Mesenchymal stem cell (in vitro differentiated cells and primary cell): ENCODE measurements at regions not wholly inside any gene's neighbourhood (a gene's known extent, or its start where the extent isn't known, plus 50 kb on each side); places are given as distances from the start of the nearest gene placed in this dataset.
A peak's percentile ranks its signal among the peaks of the same experiment; 100 is the strongest.

Experiments
- DNase-seq: peaks from one replicate; pipeline ENCODE4 v3.0.0-alpha.2; 2013
- H2AFZ ChIP-seq: one replicate; pipeline ENCODE4 v1.6.1; 2013; ENCODE audit warnings: low read depth, mild to moderate bottlenecking, control low read depth, inconsistent platforms, low read length, moderate library complexity
- H2AK5ac ChIP-seq: 2 replicates; pipeline ENCODE4 v1.6.1; 2013; ENCODE audit warnings: low read length, moderate library complexity, mild to moderate bottlenecking, inconsistent platforms; ENCODE audit not compliant: severe bottlenecking
- H2BK120ac ChIP-seq: one replicate; pipeline ENCODE4 v1.6.1; 2013; ENCODE audit warnings: low read depth, mild to moderate bottlenecking, inconsistent platforms, low read length, moderate library complexity
- H2BK12ac ChIP-seq, 2 experiments: one replicate each; pipeline ENCODE4 v1.6.1; 2013; ENCODE audit warnings: inconsistent platforms in 2 of 2, low read length in 2 of 2, mild to moderate bottlenecking in 2 of 2, moderate library complexity in 2 of 2, control low read depth in 1 of 2
- H2BK15ac ChIP-seq: one replicate; pipeline ENCODE4 v1.6.1; 2013; ENCODE audit warnings: mild to moderate bottlenecking, low read depth, inconsistent platforms; ENCODE audit not compliant: poor library complexity, severe bottlenecking
- H2BK5ac ChIP-seq: 2 replicates; pipeline ENCODE4 v1.6.1; 2013; ENCODE audit warnings: low read depth, mild to moderate bottlenecking, low read length, control low read depth, inconsistent platforms; ENCODE audit not compliant: poor library complexity, severe bottlenecking
- H3K14ac ChIP-seq, 2 experiments: one replicate each; pipeline ENCODE4 v1.6.1; 2013; ENCODE audit warnings: inconsistent platforms in 2 of 2, low read length in 2 of 2, control low read depth in 1 of 2, mild to moderate bottlenecking in 1 of 2, moderate library complexity in 1 of 2
- H3K18ac ChIP-seq, 2 experiments: one replicate each; pipeline ENCODE4 v1.6.1; 2013; ENCODE audit warnings: inconsistent platforms in 2 of 2, low read length in 2 of 2, control low read depth in 1 of 2, low read depth in 1 of 2, mild to moderate bottlenecking in 1 of 2
- H3K23ac ChIP-seq, 2 experiments: one replicate each; pipeline ENCODE4 v1.6.1; 2013; ENCODE audit warnings: inconsistent platforms in 2 of 2, low read length in 2 of 2, mild to moderate bottlenecking in 2 of 2, moderate library complexity in 2 of 2, control low read depth in 1 of 2
- H3K27ac ChIP-seq: 2 replicates; pipeline ENCODE4 v1.5.1; 2013; ENCODE audit warnings: mild to moderate bottlenecking, moderate library complexity, low read length, control low read depth, inconsistent platforms; ENCODE audit not compliant: poor library complexity, severe bottlenecking
- H3K27me3 ChIP-seq, 2 experiments: 2 replicates each; pipeline versions ENCODE4 v1.6.1 to v1.7.0; 2013; ENCODE audit warnings: low read length in 2 of 2, mild to moderate bottlenecking in 2 of 2, moderate library complexity in 2 of 2, control low read depth in 1 of 2, inconsistent platforms in 1 of 2; ENCODE audit not compliant: control insufficient read depth in 1 of 2, insufficient read depth in 1 of 2
- H3K36me3 ChIP-seq, 2 experiments: 2 replicates each; pipeline versions ENCODE4 v1.6.1 to v1.7.0; 2013; ENCODE audit warnings: low read length in 2 of 2, control low read depth in 1 of 2, inconsistent platforms in 1 of 2, low read depth in 1 of 2, mild to moderate bottlenecking in 1 of 2; ENCODE audit not compliant: insufficient read depth in 2 of 2, control insufficient read depth in 1 of 2
- H3K4ac ChIP-seq, 2 experiments: one replicate each; pipeline ENCODE4 v1.6.1; 2013; ENCODE audit warnings: inconsistent platforms in 2 of 2, low read length in 2 of 2, mild to moderate bottlenecking in 2 of 2, moderate library complexity in 2 of 2, control low read depth in 1 of 2, low read depth in 1 of 2
- H3K4me1 ChIP-seq: 2 replicates; pipeline ENCODE4 v1.6.1; 2013; ENCODE audit warnings: low read depth, low read length, control low read depth; ENCODE audit not compliant: control insufficient read depth, insufficient read depth
- H3K4me2 ChIP-seq: 2 replicates; pipeline ENCODE4 v1.6.1; 2013; ENCODE audit warnings: low read length, mild to moderate bottlenecking, inconsistent platforms; ENCODE audit not compliant: poor library complexity, severe bottlenecking
- H3K4me3 ChIP-seq, 2 experiments: 2 replicates each; pipeline versions ENCODE4 v1.5.1 to v1.7.0; 2013; ENCODE audit warnings: low read length in 2 of 2, mild to moderate bottlenecking in 2 of 2, control low read depth in 1 of 2, low read depth in 1 of 2; ENCODE audit not compliant: insufficient read depth in 1 of 2
- H3K79me1 ChIP-seq: replicated peaks from 2 replicates; pipeline ENCODE4 v1.6.1; 2013; ENCODE audit warnings: mild to moderate bottlenecking, control low read depth, low read length, inconsistent platforms; ENCODE audit not compliant: poor library complexity, severe bottlenecking
- H3K9ac ChIP-seq: 2 replicates; pipeline ENCODE4 v1.7.0; 2013; ENCODE audit warnings: mild to moderate bottlenecking, low read length, moderate library complexity
- H3K9me3 ChIP-seq: 2 replicates; pipeline ENCODE4 v1.7.0; 2013; ENCODE audit warnings: mild to moderate bottlenecking, low read length; ENCODE audit not compliant: control insufficient read depth
- H4K8ac ChIP-seq: one replicate; pipeline ENCODE4 v1.6.1; 2013; ENCODE audit warnings: inconsistent platforms, mild to moderate bottlenecking, low read length, moderate library complexity
- H4K91ac ChIP-seq: one replicate; pipeline ENCODE4 v1.6.1; 2013; ENCODE audit warnings: mild to moderate bottlenecking, low read length, inconsistent platforms
- WGBS: methylation state at CpG from one replicate; pipeline ENCODE4 v1.1.7; 2013; ENCODE audit warnings: mixed read lengths; 5-methylcytosine and 5-hydroxymethylcytosine counted together

DNA sequence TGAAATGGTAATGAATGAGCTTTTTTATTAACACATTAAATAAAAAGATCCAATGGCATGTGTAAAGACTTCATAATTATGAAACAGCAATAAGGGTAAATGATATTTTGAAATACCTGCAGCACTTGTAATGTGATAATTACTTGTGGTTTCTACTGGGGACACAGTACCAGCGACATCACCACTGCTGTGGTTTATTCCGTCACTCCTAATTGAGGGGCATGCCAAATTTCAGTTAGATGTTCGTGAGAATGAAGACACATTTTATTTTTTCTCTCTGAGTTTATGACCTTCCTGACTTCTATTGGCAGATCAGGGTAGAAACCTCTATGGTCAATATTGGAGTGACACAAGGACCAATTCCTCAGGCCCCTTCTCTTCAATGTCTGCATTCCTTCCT is 131.9 kb upstream of the XYLT1 start:
- H3K4me2 ChIP-seq = no peak overlapping the region
- no peak overlapping the region for H2BK12ac ChIP-seq
- no peak overlapping the region for H3K9ac ChIP-seq
- H2AFZ ChIP-seq = no peak overlapping the region
- no peak overlapping the region for H3K14ac ChIP-seq
- H2BK15ac ChIP-seq = no peak overlapping the region
- no peak overlapping the region for H3K18ac ChIP-seq
- no peak overlapping the region for H2BK120ac ChIP-seq
- H2BK5ac ChIP-seq = no peak overlapping the region
- H4K91ac ChIP-seq = no peak overlapping the region
- H3K27ac ChIP-seq = no peak overlapping the region
- no peak overlapping the region for H3K4ac ChIP-seq
- no peak for DNase-seq
- H3K79me1 ChIP-seq = no peaks in the 10 kb centered on the region
- whole genome bisulfite sequencing = 71% methylated on average over 2 of the region's 3 CpGs
- H3K36me3 ChIP-seq = no peaks in the 10 kb centered on the region
- no peak overlapping the region for H3K4me3 ChIP-seq
- peaks cover 0 to 4% of the 10 kb centered on the region in 2 experiments for H3K27me3 ChIP-seq
- peaks cover 37% of the 10 kb centered on the region for H3K9me3 ChIP-seq
- H3K4me1 ChIP-seq = no peaks in the 10 kb centered on the region
- no peak overlapping the region for H3K23ac ChIP-seq
- H2AK5ac ChIP-seq = no peak overlapping the region
- H4K8ac ChIP-seq = no peak overlapping the region

DNA sequence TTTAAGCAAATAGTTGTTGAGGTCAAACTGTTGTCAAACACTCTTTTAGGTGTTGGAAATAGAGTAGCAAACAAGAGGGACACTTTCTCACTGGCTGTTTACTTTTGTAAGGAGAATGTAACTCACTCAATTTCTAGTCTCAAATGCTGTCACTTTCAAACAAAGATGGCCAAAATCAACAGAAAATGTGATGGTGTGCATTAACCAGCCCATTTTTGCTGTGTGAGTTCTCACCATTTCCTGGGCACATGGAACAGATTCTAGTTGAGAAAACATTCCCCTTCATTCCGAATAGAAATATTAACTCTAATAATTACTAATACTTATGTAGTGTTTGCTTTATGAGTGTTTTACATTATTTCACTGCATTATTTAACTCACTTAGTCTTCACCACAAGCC is 128.2 kb upstream of the XYLT1 start:
- WGBS = no CpG with 5 or more reads among the region's 1 CpG
- H2BK5ac ChIP-seq = no peak overlapping the region
- no peak overlapping the region for H3K4me2 ChIP-seq
- H4K8ac ChIP-seq = no peak overlapping the region
- DNase-seq = no peak
- H2BK15ac ChIP-seq = no peak overlapping the region
- H4K91ac ChIP-seq = no peak overlapping the region
- no peak overlapping the region for H3K23ac ChIP-seq
- H3K14ac ChIP-seq = no peak overlapping the region
- H3K79me1 ChIP-seq = no peaks in the 10 kb centered on the region
- no peaks in the 10 kb centered on the region for H3K36me3 ChIP-seq
- no peaks in the 10 kb centered on the region for H3K4me1 ChIP-seq
- no peak overlapping the region for H2AK5ac ChIP-seq
- H3K4ac ChIP-seq = no peak overlapping the region
- no peak overlapping the region for H3K27ac ChIP-seq
- peaks cover 48% of the 10 kb centered on the region for H3K9me3 ChIP-seq
- H3K9ac ChIP-seq = no peak overlapping the region
- H2AFZ ChIP-seq = no peak overlapping the region
- no peak overlapping the region for H2BK12ac ChIP-seq
- H3K18ac ChIP-seq = no peak overlapping the region
- no peak overlapping the region for H3K4me3 ChIP-seq
- H2BK120ac ChIP-seq = no peak overlapping the region
- H3K27me3 ChIP-seq = no peaks in the 10 kb centered on the region

DNA sequence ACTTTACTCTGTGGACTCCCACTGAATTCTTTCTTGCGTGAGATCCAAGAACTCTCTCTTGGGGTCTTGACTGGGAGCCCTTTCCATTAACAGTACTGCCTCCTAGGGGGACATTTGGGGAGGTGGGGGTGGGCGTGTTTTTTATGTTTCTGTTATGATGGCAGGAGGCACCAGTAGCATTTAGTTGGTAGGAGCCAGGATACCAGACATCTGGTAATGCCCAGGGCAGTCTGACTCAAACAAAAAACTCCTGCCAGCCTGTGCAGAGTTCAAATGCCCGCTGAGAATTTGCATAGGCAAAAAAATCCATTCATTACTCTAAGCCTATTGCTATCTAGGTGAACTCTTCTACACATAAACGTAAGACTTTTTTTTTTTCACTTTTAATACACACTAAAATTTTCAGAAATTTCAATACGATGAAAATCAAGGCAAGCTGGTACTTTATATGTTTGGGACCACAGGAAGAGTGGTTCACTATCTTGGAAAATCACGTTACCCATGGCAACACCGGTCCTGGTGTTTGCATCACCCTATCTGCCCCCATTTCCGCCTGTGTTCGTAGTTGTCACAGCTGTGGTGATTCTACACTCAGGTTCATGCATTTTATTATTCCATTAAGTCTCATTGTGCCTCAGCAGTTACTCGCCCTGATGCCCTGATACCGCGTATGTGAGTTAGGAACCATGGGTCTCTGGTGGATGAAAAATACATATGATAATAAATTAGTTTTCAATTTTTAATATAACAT is 121.1 kb upstream of the XYLT1 start:
- no peak for DNase-seq
- Histone ChIP-seq H3K4me3 (peak overlapping the region in 1 of 2 experiments; percentile 3), H3K4ac (no peak overlapping the region), H2BK120ac (no peak overlapping the region), H2BK15ac (no peak overlapping the region), H2BK5ac (no peak overlapping the region), H3K9ac (peak overlapping the region; percentile 46), H3K4me1 (no peaks in the 10 kb centered on the region), H3K18ac (no peak overlapping the region), H3K79me1 (no peaks in the 10 kb centered on the region), H4K91ac (no peak overlapping the region), H3K27me3 (no peaks in the 10 kb centered on the region), H3K36me3 (no peaks in the 10 kb centered on the region), H2AFZ (no peak overlapping the region), H3K27ac (no peak overlapping the region), H3K9me3 (peaks cover 25% of the 10 kb centered on the region), H2BK12ac (no peak overlapping the region), H3K23ac (no peak overlapping the region), H4K8ac (no peak overlapping the region), H2AK5ac (no peak overlapping the region), H3K4me2 (no peak overlapping the region), H3K14ac (no peak overlapping the region)
- WGBS = 58% methylated on average over 9 of the region's 12 CpGs

DNA sequence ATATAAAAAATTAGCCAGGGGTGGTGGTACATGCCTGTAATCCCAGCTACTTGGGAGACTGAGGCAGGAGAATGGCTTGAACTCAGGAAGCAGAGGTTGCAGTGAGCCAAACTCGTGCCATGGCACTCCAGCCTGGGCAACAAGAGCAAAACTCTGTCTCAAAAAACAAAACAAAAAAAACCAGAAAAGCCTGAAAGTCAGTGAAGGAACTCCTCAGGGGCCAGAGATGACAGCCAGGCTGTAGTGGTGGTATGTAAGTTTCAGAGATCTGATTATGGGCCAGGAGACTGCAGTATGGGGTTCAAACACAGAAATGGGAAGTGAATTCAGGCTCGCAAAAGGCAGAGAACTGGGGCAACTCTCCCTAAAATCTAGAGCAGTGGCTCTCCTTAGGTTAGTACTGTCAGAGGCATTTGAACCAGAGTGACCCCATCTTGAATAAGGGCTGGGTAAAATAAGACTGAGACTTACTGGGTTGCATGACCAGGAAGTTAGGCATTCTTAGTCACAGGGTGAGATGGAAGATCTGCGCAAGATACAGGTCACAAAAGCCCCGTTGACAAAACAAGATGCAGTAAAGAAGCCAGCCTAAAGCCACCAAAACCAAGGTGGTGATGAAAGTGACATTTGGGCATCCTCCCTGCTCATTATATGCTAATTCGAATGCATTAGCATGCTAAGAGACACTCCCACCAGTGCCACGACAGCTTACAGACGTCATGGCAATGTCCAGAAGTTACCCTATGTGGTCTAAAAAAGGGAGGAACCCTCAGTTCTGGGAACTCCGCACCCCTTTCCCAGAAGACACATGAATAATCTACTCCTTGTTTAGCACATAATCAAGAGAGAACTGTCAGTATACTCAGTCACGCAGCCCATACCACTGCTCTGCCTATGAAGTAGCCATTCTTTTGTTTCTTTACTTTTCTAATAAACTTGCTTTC is 120.2 kb upstream of the XYLT1 start:
- Histone ChIP-seq H2AFZ (no peak overlapping the region), H3K36me3 (no peaks in the 10 kb centered on the region), H3K4ac (no peak overlapping the region), H2BK120ac (no peak overlapping the region), H3K79me1 (no peaks in the 10 kb centered on the region), H4K8ac (no peak overlapping the region), H2BK15ac (no peak overlapping the region), H3K27ac (no peak overlapping the region), H2AK5ac (no peak overlapping the region), H3K14ac (no peak overlapping the region), H3K9ac (peak overlapping the region; percentile 46), H3K4me1 (no peaks in the 10 kb centered on the region), H2BK5ac (no peak overlapping the region), H4K91ac (no peak overlapping the region), H3K4me3 (peak overlapping the region in 1 of 2 experiments; percentile 3), H3K27me3 (no peaks in the 10 kb centered on the region), H3K23ac (no peak overlapping the region), H2BK12ac (no peak overlapping the region), H3K4me2 (no peak overlapping the region), H3K9me3 (peaks cover 18% of the 10 kb centered on the region), H3K18ac (no peak overlapping the region)
- DNase-seq = no peak
- WGBS = 79% methylated on average over 8 of the region's 9 CpGs
